ENCODE measurements at regions not wholly inside any gene's neighbourhood (a gene's known extent, or its start where the extent isn't known, plus 50 kb on each side); places are given as distances from the start of the nearest gene placed in this dataset.

DNA sequence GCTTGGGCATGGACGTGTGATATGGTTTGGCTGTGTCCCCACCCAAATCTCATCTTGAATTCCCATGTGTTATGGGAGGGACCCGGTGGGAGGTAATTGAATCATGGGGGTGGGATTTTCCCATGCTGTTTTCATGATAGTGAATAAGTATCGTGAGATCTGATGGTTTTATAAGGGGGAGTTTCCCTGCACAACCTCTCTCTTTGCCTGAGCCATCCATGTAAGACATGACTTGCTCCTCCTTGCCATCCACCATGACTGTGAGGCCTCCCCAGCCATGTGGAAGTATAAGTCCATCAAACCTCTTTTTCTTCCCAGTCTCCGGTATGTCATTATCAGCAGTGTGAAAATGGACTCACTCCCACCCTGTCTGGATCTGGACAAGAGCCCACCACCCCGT lies 393.4 kb downstream of the SEC14L1 start:
- ChIA-PET CTCF (no interaction called here), POLR2A (interaction anchor here (0.5 kb wide), 1 partner anchor 144 kb away, joined by 4 read pairs; no protein-coding TSS in a partner anchor)
- TF ChIP-seq, protein P1, sequence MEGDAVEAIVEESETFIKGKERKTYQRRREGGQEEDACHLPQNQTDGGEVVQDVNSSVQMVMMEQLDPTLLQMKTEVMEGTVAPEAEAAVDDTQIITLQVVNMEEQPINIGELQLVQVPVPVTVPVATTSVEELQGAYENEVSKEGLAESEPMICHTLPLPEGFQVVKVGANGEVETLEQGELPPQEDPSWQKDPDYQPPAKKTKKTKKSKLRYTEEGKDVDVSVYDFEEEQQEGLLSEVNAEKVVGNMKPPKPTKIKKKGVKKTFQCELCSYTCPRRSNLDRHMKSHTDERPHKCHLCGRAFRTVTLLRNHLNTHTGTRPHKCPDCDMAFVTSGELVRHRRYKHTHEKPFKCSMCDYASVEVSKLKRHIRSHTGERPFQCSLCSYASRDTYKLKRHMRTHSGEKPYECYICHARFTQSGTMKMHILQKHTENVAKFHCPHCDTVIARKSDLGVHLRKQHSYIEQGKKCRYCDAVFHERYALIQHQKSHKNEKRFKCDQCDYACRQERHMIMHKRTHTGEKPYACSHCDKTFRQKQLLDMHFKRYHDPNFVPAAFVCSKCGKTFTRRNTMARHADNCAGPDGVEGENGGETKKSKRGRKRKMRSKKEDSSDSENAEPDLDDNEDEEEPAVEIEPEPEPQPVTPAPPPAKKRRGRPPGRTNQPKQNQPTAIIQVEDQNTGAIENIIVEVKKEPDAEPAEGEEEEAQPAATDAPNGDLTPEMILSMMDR (IDR thresholded peaks at IDR 0.05) = no peak
- DNase-seq (no peak), ATAC-seq (ENCODE audit: low read depth) (no peak)
- H3K27ac Mint-ChIP-seq = no peak overlapping the region
- peaks cover under 1% of the 10 kb centered on the region for H3K4me1 Mint-ChIP-seq
- peaks cover 20% of the 10 kb centered on the region for H3K27me3 Mint-ChIP-seq
- H3K4me3 Mint-ChIP-seq = no peak overlapping the region
- no peaks in the 10 kb centered on the region for H3K36me3 Mint-ChIP-seq (ENCODE audit: low read depth)
- intact Hi-C loops (cut with micrococcal nuclease) = no loop called here
- H3K9me3 Mint-ChIP-seq = peaks cover 7% of the 10 kb centered on the region

DNA sequence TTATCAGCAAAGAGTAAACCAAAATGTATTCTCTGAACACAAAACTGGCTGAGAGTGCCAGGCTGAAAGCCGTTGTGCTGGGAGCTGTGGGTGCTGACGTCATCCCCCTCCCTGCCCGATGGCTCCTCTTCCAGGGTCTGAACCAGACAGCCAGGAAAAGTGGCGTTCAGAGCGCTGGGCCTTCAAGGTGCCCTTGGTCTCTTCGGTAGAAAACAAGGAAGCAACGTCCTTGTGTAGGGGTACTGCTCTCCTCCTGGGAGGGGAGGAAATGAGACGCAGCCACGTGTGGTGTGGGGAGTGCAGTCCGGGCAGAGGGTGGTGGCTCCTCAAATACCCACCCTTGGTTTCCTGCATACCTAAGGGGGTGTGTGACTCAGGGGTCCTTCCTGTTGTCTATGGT lies 394.7 kb downstream of the SEC14L1 start:
- Mint-ChIP-seq H3K36me3 (ENCODE audit: low read depth) (no peaks in the 10 kb centered on the region), H3K27me3 (peaks cover 19% of the 10 kb centered on the region), H3K4me3 (no peak overlapping the region), H3K27ac (no peak overlapping the region), H3K4me1 (no peaks in the 10 kb centered on the region), H3K9me3 (peaks cover 7% of the 10 kb centered on the region)
- intact Hi-C loops (cut with micrococcal nuclease) = no loop called here
- POLR2A ChIA-PET = no interaction called here
- DNase-seq (no peak), ATAC-seq (ENCODE audit: low read depth) (no peak)
- TF ChIP-seq, protein P1 (IDR thresholded peaks at IDR 0.05) = no peak
- CTCF ChIA-PET = no interaction called here

DNA sequence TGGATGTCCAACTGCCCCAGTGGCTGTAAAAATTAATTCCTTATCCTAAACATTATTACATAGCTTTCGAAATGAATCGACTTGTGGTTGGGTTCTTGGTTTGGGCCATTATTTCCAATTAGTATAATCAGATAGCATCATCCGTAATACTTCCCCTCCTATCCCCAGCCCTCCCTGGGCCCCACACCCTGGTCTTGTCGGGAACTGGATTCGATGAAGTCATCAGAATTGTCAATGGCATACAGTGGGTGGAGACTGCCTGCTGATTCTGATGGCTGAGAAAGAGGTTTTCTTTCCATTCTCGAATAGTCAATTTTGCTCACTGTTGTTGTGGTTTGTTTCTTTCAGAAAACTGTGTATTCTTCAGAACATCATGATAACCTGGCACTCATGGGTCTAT lies 395.1 kb downstream of the SEC14L1 start:
- intact Hi-C loops (cut with micrococcal nuclease) = no loop called here
- peaks cover 15% of the 10 kb centered on the region for H3K27me3 Mint-ChIP-seq
- H3K27ac Mint-ChIP-seq = no peak overlapping the region
- no peak for DNase-seq
- CTCF ChIA-PET = no interaction called here
- H3K9me3 Mint-ChIP-seq = peaks cover 7% of the 10 kb centered on the region
- TF ChIP-seq, protein P1 (IDR thresholded peaks at IDR 0.05) = no peak
- H3K4me1 Mint-ChIP-seq = no peaks in the 10 kb centered on the region
- no peaks in the 10 kb centered on the region for H3K36me3 Mint-ChIP-seq (ENCODE audit: low read depth)
- H3K4me3 Mint-ChIP-seq = no peak overlapping the region
- no peak for ATAC-seq (ENCODE audit: low read depth)
- POLR2A ChIA-PET = no interaction called here

DNA sequence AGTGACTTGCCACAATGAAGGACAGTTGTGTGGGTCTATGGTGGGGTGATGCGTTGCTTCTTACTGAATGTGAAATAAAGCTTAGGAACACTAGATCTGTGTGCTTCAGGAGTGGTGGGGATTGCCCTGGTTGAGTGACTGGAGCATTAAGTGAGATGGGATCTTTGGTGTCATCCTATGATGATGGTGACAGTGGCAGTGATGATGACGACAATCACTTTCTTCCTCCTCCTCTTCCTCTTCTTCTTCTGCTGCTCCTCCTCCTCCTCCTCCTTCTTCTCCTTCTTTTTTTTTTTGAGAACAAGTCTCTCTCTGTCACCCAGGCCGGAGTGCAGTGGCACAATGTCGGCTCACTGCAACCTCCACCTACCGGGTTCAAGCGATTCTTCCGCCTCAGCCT lies 396.8 kb downstream of the SEC14L1 start:
- intact Hi-C loops (cut with micrococcal nuclease) = no loop called here
- Mint-ChIP-seq H3K4me1 (no peaks in the 10 kb centered on the region), H3K4me3 (no peak overlapping the region), H3K36me3 (ENCODE audit: low read depth) (no peaks in the 10 kb centered on the region), H3K27ac (no peak overlapping the region), H3K27me3 (peaks cover 18% of the 10 kb centered on the region), H3K9me3 (peaks cover 7% of the 10 kb centered on the region)
- TF ChIP-seq, protein P1 (IDR thresholded peaks at IDR 0.05) = no peak
- POLR2A ChIA-PET = no interaction called here
- CTCF ChIA-PET = no interaction called here
- ATAC-seq (ENCODE audit: low read depth) (no peak), DNase-seq (no peak)

DNA sequence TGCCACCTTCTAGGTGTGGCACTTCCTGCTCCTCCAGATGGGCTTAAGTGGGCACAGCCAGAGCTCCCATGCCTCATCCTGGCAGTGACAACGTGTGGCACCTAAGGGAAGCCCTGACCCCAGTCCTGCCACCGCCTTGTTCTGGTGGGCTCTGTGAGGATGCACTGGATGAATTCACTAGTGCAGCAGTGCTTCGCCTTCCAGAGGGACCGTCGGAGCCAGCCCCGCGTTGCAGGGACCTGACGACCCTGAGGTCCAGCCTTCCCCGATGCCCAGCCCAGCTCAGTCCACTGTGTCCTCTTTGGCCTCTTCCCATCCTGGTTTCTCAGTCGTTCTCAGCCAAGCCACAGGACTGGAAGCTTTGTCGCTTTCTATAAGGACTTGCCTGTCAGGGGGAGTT lies 399.8 kb downstream of the SEC14L1 start:
- no peaks in the 10 kb centered on the region for H3K4me1 Mint-ChIP-seq
- intact Hi-C loops (cut with micrococcal nuclease) = loop anchor here (10.0 kb wide), 1 partner anchor 234 kb away; no protein-coding TSS in a partner anchor
- ChIA-PET CTCF (interaction anchor here (2.3 kb wide), 1 partner anchor 473 kb away, joined by 12 read pairs; no protein-coding TSS in a partner anchor), POLR2A (no interaction called here)
- DNase-seq = no peak
- TF ChIP-seq, protein P1 (IDR thresholded peaks at IDR 0.05) = no peak
- no peaks in the 10 kb centered on the region for H3K36me3 Mint-ChIP-seq (ENCODE audit: low read depth)
- no peak for ATAC-seq (ENCODE audit: low read depth)
- peaks cover 16% of the 10 kb centered on the region for H3K27me3 Mint-ChIP-seq
- no peaks in the 10 kb centered on the region for H3K9me3 Mint-ChIP-seq
- no peak overlapping the region for H3K27ac Mint-ChIP-seq
- H3K4me3 Mint-ChIP-seq = no peak overlapping the region

All from activated B cell treated with CpG ODN at 0.5 μM for 24 hours (primary cell).